GM19455 (cell line): ENCODE measurements at regions not wholly inside any gene's neighbourhood (a gene's known extent, or its start where the extent isn't known, plus 50 kb on each side); places are given as distances from the start of the nearest gene placed in this dataset.

Experiments used
- ATAC-seq: cut with Tn5 transposase; IDR thresholded peaks from one replicate; pipeline ENCODE4 v1.9.1; 2021; ENCODE audit not compliant: unreplicated experiment

DNA sequence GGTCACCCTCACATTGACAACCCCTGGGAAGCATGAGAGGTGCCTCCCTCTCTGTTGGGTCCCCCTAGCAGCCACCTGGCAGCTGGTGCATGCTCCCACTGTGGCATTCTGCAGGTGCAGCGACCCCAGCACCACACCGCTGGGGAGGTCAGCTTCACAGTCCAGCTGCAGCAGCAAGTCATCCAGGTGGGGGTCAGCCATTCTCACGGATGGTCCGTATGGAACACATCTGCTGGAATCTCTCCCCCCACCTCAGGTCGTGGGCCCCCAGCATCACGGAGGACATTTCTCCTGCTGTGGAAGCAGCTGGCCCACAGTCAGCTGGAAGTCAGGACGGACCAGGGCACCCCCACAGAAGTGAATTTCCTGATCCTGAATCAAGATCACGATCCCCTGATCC lies 201.3 kb downstream of the COG6 start:
- ATAC-seq: no peak

DNA sequence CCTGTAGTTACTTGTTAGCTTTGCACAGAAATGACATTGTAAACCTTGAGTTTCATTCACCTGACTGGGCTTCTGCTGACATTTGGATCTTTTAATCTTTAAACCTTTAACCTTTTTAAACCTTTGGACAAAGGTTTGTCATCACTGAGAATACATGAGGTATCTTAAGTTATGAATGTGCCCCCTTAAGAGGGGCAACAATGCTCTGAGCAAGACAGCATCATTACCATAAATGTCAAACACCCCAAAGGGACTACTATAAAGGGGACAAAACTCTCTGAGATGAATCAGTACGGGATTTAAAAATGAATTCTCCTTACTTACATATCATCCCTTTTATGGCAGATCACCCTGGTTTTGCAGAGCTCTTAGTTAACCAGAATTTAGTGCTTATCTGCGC lies 203.3 kb downstream of the COG6 start:
- ATAC-seq: no peak

DNA sequence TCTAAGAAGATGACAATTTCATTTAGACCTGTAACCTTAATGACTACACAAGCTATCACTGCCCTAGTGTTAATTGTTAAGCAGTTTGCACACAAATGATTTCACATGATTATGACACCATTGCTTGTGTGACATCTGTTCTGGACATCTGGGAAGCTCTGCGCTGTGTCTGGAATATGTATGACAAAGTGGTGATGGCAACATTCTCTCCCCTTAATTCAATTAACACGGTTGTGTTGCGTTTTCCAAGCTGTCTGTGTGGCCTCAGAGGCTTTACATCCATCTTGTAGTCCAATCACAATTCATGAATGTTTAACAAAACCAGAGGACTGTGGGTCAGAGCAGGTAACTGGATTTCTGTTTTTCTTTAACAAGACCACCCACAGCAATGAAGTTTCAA lies 204.4 kb downstream of the COG6 start:
- no peak for ATAC-seq

DNA sequence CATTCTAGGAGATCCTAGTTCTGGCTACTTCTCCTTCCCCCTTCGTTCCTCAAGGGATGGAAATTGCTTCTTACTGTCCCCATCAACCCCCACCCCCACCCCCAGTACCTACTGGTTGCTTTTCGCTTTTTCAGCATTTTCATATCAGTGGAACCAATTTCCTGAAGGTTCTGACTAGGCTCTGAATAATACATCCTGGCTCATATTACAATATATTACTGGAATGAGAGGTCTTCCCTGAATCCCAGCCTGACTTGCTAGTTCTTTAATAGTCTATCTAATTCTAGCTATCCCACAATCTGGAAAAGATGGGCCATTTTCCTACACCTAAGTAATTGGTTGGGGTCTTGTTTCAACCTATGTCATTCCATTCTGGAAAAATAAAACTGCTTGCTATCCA lies 207.4 kb downstream of the COG6 start:
- no peak for ATAC-seq

DNA sequence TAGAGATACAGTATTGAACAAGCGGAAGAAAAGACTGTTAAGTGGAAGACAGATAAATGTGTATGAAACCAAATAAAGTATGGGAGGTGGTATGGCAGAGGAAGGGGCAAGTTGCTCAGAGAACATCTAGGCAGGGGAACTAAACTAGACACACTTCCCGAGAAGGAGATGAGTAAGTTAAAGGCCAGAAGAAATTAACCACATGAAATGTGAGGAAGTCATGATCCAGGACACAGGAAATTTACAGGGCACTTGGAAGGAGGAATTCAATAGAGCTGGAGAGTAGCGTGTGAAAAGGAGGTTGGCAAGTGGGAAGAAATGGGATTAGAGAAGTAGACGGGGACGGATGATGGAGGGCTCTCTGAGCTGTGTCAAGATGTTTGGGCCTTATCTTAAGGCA lies 208.8 kb downstream of the COG6 start:
- no peak for ATAC-seq

DNA sequence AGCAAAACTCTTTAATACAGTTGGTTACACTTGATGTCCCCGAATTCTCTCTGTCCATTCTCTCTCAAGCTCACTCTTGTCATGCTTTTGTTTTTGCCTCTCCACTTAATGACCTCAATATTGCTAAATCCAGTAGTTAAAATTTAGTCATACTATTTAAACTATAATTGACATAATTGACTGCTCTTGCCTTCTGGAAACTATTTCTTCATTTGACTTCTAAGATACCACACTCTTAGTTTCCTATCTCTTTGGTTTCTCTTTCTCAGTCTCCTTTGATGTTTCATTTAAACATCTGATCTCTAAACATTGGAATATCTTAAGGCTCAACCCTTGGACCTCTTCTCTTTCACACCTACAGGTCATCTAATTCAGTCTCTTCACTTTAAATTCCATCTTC lies 211.3 kb downstream of the COG6 start:
- no peak for ATAC-seq

DNA sequence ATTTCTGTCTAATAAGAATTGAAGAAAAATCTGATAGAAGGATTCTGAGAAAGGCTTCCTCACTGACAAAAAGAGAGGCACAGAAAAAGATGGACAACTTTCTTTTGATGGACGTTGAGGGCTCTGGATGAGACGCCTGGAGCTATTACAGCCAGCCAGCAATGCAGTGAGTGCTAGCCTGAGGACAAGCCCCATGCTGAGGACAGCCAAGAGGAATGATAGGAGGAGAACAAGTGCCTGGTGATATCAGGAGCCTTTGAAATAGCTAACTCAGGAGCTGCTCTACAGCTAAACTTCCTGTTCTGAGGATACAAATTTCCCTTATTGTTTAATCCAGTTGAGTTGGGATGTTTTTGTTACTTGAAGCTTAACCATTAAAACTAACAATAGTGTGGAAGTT lies 212.3 kb downstream of the COG6 start:
- no peak for ATAC-seq

DNA sequence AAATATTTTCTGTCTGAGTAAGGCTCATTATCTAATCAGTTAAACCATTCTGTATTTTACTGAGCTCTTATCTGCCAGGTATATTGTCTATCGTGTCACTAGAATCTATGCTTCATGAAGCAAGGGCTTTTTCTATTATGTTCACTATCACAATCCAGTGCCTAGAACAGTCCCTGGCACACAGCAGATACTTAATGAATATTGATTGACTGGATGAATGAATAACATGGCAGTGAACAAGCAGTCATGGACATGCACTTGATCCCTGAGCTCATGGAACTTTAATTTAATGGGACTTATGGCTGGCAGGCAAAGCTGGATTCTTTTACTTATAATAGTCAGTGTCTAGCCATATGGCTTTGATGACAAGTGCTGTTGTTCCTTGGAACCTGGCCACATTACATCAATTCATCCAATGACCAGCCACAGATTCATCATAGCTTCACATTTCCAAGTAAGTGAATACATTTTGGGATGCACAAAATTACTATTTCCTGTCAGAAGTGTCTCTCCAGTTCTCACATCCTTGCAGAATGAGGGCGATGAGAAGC lies 214.8 kb downstream of the COG6 start:
- no peak for ATAC-seq

DNA sequence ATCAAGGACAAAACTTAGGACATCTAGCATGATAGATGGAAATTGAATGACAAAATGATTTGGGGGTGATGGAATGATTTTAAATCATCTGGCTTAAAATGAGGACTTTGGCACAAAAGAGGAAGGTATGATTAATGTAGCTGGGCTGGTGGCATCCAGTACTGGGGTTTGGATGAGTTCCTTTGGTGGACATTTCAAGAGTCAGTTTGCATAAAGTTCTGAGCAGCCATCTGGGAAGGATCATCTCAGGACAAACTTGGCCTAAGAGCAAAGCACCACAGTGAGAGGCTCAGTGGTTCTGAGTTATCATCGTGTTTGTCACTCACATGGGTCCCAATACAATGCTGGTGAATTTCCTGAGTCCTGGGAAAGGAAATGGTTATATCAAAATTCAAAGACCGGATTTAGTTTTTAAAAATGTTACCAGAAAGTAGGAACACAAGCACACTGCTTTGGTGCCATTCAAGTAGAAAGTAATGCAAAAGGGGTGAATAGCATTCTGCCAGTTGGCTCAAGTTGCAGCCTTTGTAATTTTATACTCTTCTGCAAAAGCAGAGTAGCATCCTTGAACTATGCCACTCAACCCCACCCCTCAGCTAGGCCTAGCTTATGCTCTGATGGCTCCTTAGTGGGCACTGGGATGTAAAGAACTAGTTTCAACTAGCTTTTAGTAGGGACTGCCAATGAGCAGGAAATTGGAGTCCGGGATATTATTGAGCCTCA lies 219.0 kb downstream of the COG6 start:
- ATAC-seq: no peak

DNA sequence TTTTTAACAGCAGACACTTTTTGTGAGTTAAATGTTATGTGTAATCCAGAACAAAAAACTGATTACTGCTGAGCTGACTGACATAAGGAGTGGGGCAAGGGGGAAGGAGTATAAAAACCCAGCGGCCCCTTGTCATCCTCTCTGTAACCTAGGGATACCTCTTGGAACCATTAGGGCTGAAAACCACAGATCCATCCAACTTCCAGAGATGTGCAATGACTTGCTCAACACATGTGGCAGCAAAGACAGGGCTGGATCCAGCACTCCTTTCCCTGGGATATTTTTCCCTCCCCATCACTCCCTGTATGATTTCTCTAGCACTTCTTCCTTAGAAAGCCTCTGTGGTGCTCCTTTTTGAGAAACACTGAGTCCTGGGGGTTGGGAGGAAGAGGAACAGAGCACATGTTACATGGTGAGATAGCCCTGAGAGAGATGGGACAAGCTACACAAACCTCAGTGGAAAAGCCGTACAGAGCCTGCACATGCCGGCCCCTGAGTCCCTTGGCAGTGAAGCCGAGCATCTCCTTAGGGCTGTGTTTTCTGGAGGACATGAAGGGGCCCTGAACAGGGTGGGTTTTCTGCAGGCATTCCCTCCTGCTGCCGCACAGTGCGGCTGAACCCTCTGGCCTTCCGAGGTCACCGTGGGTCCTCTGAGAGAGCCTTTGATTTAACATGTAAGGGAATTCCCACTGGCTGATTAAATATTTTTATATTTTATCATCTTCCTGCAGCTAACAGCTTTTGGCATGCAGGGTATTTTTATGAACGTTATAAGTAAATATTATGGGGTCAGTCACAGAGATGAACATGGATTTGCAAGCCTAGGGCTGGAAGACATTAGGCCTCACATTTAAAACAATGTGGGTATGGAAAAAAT lies 219.9 kb downstream of the COG6 start:
- ATAC-seq: no peak

DNA sequence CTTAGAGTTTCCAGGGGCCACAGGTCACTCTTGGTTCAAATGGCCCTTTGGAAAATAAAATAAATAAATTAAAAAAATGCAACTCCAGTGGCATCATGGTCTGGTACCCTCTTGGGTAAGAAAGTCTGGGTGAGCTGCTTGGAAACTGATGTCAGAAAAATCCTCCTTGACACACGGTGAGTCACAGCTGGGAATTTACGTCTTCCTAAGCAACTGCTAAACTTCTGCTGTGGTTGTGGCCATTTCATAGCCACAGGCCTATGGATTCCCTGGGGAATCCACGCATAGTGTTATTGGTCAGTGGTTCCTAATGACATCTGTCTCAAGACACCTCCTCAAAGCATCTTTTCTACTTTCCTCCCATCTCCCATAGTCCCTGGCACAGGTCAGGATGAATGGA lies 220.8 kb downstream of the COG6 start:
- ATAC-seq: no peak

DNA sequence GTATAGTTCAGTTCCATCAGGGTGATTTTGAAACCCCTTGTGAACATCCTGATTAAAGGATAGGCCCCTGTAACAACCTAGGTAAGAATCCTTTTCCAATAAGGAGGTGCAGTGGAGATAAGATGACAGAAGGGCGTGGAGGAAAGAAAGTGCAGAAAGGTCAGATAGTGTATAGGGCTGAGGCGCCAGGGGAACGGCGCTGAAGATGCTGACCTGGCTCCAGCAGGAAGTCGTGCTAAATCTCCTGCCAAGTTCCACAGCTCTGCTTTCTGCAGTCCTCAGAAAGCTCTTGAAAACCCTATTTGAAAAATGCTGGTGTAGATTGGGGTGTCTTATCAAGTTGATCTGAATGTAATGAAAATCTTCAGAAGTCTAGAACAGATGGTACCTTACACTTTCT lies 221.7 kb downstream of the COG6 start:
- no peak for ATAC-seq

DNA sequence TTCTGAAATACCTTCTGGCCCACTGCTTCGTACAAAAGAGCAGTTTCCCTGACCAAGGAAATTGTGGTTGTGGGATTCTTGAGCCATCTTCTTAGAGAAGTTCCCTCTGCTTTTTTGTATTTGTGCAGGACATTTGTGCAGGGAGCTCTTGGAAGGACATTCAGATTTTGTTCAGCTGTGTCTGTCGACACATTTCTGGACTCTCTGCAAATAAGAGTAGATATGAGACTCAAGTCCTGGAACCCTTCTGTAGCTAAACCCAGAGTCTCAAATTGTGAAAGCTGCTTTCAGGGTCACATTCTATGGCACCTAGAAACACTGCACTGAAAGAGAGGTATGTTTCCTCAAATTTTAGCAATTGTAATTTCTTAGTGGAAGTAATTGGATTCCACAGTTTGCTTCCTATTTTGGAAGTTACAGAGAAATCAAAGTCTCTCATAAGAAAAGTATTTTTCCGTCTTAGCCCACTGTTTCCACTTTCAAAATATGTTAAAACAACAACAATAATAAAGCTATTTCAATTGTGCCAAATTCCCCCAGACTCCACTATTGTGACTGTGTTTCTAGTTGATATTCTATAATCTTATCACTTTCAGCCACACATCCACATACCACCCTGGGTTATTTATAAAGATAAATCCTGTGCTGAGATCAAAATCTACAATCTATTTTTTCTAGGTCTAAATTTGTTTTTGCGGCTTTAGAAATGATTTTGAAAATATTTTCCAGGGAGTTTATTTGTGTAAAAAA lies 224.0 kb downstream of the COG6 start:
- no peak for ATAC-seq

DNA sequence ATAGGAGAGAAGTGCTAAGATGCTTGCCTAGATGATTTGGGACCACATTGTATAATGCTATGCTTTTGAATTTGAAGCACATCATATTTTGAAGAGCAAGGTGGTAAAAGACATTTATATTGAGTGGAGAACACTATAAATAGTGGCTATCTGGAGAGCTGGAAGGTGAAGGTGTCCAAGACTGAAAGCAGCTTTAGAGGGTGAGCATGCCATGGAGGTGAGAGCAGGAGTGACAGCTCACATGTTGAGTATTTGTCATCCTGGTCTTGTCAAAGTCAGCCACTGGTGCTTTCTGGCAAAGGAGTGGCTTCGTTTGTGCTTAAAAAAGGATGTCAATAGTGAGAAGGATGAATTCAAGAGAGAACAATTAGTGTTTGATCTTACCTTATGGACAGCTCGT lies 225.9 kb downstream of the COG6 start:
- ATAC-seq: no peak

DNA sequence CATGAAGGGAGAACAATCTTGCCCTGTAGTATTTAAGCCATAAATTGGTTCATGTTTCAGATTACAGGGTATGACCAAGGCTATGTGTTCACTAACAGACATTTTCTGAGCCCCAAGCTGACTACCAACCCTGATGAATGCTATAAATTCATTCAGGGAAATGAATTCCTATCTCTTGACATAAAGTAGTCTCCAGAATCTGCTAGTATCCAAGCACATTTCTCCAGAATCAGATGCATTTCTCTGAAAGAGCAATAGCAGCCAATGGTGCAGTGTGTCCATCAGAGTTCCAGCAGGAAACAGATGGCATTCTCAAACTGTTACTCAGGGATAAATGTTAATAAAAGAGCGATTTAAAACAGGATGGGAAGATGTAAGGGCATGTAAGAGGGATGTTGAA lies 226.4 kb downstream of the COG6 start:
- ATAC-seq: no peak

DNA sequence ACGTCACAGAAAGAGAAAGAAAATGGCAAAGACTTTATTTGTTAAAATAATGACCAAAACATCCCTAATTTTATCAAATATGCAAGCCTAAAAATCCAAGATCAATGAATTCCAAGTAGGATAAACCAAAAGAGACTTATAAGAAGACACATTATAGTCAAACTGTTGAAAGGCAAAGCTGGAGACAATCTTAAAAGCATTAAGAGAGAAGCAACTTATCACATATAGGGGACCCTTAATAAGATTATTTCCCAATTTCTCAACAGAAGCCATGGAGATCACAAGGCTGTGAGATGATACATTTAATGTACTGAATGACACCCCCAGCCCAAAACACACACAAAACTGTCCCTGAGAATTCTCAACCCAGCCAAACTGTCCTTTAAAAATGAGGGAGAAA lies 228.7 kb downstream of the COG6 start:
- ATAC-seq: no peak

DNA sequence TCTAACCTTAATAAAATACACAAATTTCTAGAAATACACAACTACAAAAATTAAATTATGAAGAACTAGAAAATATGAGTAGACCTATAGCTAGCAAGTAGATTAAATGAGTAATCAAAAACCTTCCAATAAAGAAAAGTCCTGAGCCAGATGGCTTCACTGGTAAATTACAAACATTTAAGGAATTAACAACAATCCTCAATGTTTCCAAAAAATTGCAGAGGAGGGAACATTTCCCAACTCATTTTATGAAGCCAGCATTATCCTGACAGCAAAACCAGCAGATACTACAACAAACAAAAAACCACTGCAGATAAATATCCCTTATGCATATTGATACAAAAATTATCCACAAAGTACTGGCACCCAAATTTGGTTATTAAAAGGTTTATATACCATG lies 230.9 kb downstream of the COG6 start:
- ATAC-seq: no peak

DNA sequence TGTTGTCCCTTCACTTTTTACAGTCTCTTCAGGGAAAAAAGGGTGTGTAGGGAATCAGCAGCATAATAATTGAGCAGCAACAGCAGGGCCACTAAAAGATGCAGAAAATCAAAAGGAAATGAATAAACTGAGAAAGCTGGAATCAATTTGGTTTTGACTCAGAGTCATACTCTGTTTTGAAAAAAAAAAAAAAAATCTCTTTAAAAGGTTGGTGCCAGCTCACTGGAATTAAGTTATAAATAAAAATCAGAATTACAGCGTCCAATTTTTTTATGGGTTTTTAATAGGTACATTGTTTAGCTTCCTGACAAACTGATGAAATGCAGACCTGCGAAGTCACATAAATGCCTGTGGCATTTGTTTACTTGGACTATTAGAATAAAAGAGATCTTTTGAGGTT lies 231.9 kb downstream of the COG6 start:
- no peak for ATAC-seq

DNA sequence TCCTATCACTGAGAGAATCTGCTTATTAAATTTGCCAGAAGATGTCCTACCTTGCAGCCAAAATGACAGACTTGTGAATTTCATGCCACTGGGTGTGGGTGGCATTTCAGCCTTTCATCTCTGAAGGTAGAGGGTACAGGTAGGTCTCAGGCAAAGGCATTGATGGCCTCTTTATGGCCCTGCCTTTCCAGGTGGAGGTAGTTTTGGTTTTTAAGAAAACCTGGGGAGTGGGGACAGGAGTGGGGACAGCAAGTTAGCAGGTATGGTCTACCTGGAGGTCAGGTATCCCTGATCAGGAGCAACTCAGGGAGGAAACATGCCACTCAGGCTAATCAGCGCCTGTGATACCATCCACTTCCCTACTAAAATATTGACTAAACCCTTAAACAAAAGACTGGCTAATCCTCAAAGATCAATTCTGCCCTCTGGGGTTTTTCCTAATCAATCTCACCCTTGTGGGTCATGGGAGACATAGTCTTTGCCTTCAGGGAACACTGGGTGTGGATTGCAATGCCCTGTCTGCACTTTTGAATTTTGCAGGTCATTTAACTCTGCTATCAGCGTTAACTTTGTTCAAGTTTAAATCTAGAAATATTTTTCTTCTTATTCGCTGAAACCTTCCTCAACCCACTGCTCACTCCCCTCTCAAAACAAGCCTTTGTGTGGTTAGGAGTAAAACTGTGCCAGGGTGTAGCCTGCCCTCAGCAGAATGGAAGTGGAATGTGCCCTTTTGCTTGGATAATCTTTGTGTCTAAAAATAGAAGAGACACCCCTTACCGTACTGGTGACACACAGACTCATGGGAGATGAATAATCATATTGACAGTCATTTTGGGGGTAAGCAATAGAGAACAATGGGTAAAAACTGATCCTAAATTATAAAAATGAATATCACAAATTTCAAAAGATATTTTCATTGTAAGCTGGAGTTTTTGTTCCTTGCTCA lies 233.7 kb downstream of the COG6 start:
- ATAC-seq: no peak

DNA sequence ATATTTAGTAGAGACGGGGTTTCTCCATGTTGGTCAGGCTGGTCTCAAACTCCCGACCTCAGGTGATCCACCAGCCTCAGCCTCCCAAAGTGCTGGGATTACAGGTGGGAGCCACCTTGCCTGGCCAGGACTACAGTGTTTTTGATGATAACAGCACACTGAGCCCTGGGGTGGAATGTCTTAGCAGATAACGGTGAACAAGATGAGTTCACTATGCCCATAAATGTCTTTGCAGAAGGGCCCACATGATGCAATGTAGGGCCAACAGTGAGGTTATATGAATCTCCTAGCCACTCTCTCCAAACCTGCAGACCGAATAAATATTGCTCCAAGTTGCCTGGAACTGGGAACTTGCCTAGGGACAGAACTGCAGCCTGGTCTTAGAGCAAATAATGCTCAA lies 235.1 kb downstream of the COG6 start:
- ATAC-seq: no peak
